ENCODE measurements at regions not wholly inside any gene's neighbourhood (a gene's known extent, or its start where the extent isn't known, plus 50 kb on each side); places are given as distances from the start of the nearest gene placed in this dataset.

DNA sequence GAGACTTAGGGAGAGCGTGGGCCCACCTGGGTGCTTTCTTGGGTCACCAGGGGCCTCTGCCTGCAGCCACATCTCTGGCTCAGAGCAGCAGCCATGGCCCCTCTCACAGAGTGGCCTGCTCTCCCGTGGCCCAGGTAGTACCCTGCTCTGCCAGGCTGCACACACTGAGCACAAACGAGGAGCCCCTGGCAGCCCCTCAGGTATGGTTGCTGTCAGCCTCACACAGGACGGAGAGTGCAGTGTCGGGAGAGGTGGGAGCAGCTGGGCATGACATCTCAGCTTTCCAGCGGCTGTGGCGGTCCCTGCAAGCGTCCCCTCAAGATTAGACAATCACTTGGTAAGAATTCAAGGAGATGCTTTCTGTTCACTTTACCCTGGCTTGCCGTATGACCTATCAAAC, 137.0 kb upstream of the IRX4 start:
- no peaks in the 10 kb centered on the region for H4K20me1 ChIP-seq (ENCODE audit: insufficient read depth)
- no peak overlapping the region for H3K27ac ChIP-seq (ENCODE audit: low read length)
- no peak for TF ChIP-seq MXI1 (conservative IDR thresholded peaks at IDR 0.05; ENCODE audit: poor library complexity, severe bottlenecking)
- TF ChIP-seq, protein P1, sequence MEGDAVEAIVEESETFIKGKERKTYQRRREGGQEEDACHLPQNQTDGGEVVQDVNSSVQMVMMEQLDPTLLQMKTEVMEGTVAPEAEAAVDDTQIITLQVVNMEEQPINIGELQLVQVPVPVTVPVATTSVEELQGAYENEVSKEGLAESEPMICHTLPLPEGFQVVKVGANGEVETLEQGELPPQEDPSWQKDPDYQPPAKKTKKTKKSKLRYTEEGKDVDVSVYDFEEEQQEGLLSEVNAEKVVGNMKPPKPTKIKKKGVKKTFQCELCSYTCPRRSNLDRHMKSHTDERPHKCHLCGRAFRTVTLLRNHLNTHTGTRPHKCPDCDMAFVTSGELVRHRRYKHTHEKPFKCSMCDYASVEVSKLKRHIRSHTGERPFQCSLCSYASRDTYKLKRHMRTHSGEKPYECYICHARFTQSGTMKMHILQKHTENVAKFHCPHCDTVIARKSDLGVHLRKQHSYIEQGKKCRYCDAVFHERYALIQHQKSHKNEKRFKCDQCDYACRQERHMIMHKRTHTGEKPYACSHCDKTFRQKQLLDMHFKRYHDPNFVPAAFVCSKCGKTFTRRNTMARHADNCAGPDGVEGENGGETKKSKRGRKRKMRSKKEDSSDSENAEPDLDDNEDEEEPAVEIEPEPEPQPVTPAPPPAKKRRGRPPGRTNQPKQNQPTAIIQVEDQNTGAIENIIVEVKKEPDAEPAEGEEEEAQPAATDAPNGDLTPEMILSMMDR (IDR thresholded peaks at IDR 0.05; ENCODE audit: poor library complexity, severe bottlenecking): no peak
- TF ChIP-seq, protein P2, sequence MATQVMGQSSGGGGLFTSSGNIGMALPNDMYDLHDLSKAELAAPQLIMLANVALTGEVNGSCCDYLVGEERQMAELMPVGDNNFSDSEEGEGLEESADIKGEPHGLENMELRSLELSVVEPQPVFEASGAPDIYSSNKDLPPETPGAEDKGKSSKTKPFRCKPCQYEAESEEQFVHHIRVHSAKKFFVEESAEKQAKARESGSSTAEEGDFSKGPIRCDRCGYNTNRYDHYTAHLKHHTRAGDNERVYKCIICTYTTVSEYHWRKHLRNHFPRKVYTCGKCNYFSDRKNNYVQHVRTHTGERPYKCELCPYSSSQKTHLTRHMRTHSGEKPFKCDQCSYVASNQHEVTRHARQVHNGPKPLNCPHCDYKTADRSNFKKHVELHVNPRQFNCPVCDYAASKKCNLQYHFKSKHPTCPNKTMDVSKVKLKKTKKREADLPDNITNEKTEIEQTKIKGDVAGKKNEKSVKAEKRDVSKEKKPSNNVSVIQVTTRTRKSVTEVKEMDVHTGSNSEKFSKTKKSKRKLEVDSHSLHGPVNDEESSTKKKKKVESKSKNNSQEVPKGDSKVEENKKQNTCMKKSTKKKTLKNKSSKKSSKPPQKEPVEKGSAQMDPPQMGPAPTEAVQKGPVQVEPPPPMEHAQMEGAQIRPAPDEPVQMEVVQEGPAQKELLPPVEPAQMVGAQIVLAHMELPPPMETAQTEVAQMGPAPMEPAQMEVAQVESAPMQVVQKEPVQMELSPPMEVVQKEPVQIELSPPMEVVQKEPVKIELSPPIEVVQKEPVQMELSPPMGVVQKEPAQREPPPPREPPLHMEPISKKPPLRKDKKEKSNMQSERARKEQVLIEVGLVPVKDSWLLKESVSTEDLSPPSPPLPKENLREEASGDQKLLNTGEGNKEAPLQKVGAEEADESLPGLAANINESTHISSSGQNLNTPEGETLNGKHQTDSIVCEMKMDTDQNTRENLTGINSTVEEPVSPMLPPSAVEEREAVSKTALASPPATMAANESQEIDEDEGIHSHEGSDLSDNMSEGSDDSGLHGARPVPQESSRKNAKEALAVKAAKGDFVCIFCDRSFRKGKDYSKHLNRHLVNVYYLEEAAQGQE (IDR thresholded peaks at IDR 0.05; ENCODE audit: borderline replicate concordance): no peak
- no peak for TF ChIP-seq EZH2 (IDR thresholded peaks at IDR 0.05; ENCODE audit: borderline replicate concordance, insufficient read depth, low read length, poor library complexity, severe bottlenecking)
- TF ChIP-seq TAF1 (IDR thresholded peaks at IDR 0.05; ENCODE audit: low read depth): no peak
- no peak for TF ChIP-seq RAD21 (conservative IDR thresholded peaks at IDR 0.05)
- no peak for TF ChIP-seq POLR2AphosphoS5 (IDR thresholded peaks at IDR 0.05)
- H3K9me2 ChIP-seq (ENCODE audit: insufficient read depth, low read length): no peaks in the 10 kb centered on the region
- H3K4me3 ChIP-seq (ENCODE audit: low read length): no peak overlapping the region
- H3K27me3 ChIP-seq (ENCODE audit: insufficient read depth, low read depth, low read length): no peaks in the 10 kb centered on the region
- H3K9ac ChIP-seq (ENCODE audit: low read length): no peak overlapping the region
- H3K4me2 ChIP-seq (ENCODE audit: low read length): no peak overlapping the region
- H3K79me2 ChIP-seq (replicated peaks; ENCODE audit: insufficient read depth, low read length): no peaks in the 10 kb centered on the region
- H3K36me3 ChIP-seq (ENCODE audit: insufficient read depth, low read length): no peaks in the 10 kb centered on the region
- no peaks in the 10 kb centered on the region for H3K9me3 ChIP-seq (ENCODE audit: low read length)
- no peak overlapping the region for H2AFZ ChIP-seq (ENCODE audit: low read depth, low read length)
- H3F3A ChIP-seq (ENCODE audit: insufficient read depth, low read length, poor library complexity, severe bottlenecking): no peaks in the 10 kb centered on the region

DNA sequence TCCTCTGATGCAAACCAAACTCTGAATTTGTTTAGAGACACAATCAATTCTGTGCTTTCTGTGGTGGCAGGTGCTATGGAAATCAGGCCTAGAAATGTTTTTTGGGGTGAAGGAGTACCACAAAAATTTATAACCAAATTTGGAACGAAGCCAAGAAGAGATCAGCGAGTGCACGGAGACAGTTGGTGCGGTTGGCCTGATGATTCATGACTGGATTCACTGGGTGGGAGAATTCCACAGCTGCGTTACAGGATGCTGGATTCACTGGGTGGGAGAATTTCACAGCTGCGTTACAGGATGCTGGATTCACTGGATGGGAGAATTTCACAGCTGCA, 135.6 kb upstream of the IRX4 start:
- H3K9me3 ChIP-seq (ENCODE audit: low read length): no peaks in the 10 kb centered on the region
- no peak overlapping the region for H3K4me2 ChIP-seq (ENCODE audit: low read length)
- no peaks in the 10 kb centered on the region for H3K36me3 ChIP-seq (ENCODE audit: insufficient read depth, low read length)
- H4K20me1 ChIP-seq (ENCODE audit: insufficient read depth): no peaks in the 10 kb centered on the region
- H3K27me3 ChIP-seq (ENCODE audit: insufficient read depth, low read depth, low read length): no peaks in the 10 kb centered on the region
- H3K9ac ChIP-seq (ENCODE audit: low read length): no peak overlapping the region
- no peak overlapping the region for H3K4me3 ChIP-seq (ENCODE audit: low read length)
- no peak for TF ChIP-seq EZH2 (IDR thresholded peaks at IDR 0.05; ENCODE audit: borderline replicate concordance, insufficient read depth, low read length, poor library complexity, severe bottlenecking)
- TF ChIP-seq SMC3 (conservative IDR thresholded peaks at IDR 0.05; ENCODE audit: poor library complexity): no peak
- TF ChIP-seq EP300 (conservative IDR thresholded peaks at IDR 0.05; ENCODE audit: poor library complexity, severe bottlenecking): no peak
- TF ChIP-seq, protein P1 (IDR thresholded peaks at IDR 0.05; ENCODE audit: poor library complexity, severe bottlenecking): no peak
- TF ChIP-seq MXI1 (conservative IDR thresholded peaks at IDR 0.05; ENCODE audit: poor library complexity, severe bottlenecking): no peak
- TF ChIP-seq RAD21 (conservative IDR thresholded peaks at IDR 0.05): no peak
- TF ChIP-seq, protein P2 (IDR thresholded peaks at IDR 0.05; ENCODE audit: borderline replicate concordance): no peak
- no peak for TF ChIP-seq TAF1 (IDR thresholded peaks at IDR 0.05; ENCODE audit: low read depth)
- no peak for TF ChIP-seq POLR2AphosphoS5 (IDR thresholded peaks at IDR 0.05)
- no peak overlapping the region for H3K27ac ChIP-seq (ENCODE audit: low read length)
- no peaks in the 10 kb centered on the region for H3K79me2 ChIP-seq (replicated peaks; ENCODE audit: insufficient read depth, low read length)
- no peak overlapping the region for H2AFZ ChIP-seq (ENCODE audit: low read depth, low read length)
- no peaks in the 10 kb centered on the region for H3K9me2 ChIP-seq (ENCODE audit: insufficient read depth, low read length)
- H3F3A ChIP-seq (ENCODE audit: insufficient read depth, low read length, poor library complexity, severe bottlenecking): no peaks in the 10 kb centered on the region

Measured in neural cell (in vitro differentiated cells).